ENCODE measurements at regions not wholly inside any gene's neighbourhood (a gene's known extent, or its start where the extent isn't known, plus 50 kb on each side); places are given as distances from the start of the nearest gene placed in this dataset.

- ChIA-PET CTCF (ENCODE audit: partially characterized antibody) (interaction anchor here (1.0 to 1.8 kb wide), 5 partner anchors 31 to 183 kb away, joined by 3 to 6 read pairs (median 4); no protein-coding TSS in a partner anchor), POLR2A (ENCODE audit: partially characterized antibody) (no interaction called here)
- H4K91ac ChIP-seq (replicated peaks; ENCODE audit: insufficient read length, low read length): no peak overlapping the region
These were observed 54.8 kb upstream of the CD28 start for GRCh38 chr2:203651621-203652020.

More at GRCh38 chr2:203651621-203652020, 54.8 kb upstream of the CD28 start:
- no peaks in the 10 kb centered on the region for H3K36me3 ChIP-seq (ENCODE audit: control insufficient read depth in 2 of 4, insufficient read depth in 4 of 4, low read length in 3 of 4)
- no peak overlapping the region for H2BK15ac ChIP-seq (ENCODE audit: low read length)
- H2BK20ac ChIP-seq (ENCODE audit: low read length): no peak overlapping the region
- DNase-seq (ENCODE audit: low read depth in 1 of 2, low spot score in 2 of 2) (no peak), FAIRE-seq (no peak)
- H2BK5ac ChIP-seq (ENCODE audit: low read depth, low read length): no peak overlapping the region
- H4K5ac ChIP-seq (ENCODE audit: insufficient read length, low read depth, low read length): no peak overlapping the region
- WGBS, 2 experiments (ENCODE audit: extremely low coverage in 1 of 2, insufficient coverage in 1 of 2, insufficient read length in 1 of 2, insufficient replicate concordance in 2 of 2, low coverage in 1 of 2, low lambda C conversion rate in 2 of 2, missing lambda C conversion rate in 1 of 2): 100% methylated on average over 1 of the region's 1 CpG; no CpG with 5 or more reads in 1 of the 2 experiments
- no peaks in the 10 kb centered on the region for H4K20me1 ChIP-seq (replicated peaks in 1 of 2; ENCODE audit: control insufficient read depth in 1 of 2, insufficient read depth in 2 of 2, low read length in 2 of 2)
- no peak overlapping the region for H3K18ac ChIP-seq (ENCODE audit: extremely low read depth, low read length)
- H3K79me2 ChIP-seq (ENCODE audit: control insufficient read depth in 1 of 2, insufficient read depth in 2 of 2, low read length in 2 of 2): no peaks in the 10 kb centered on the region
- H3K27me3 ChIP-seq (replicated peaks in 1 of 4; ENCODE audit: control insufficient read depth in 3 of 4, extremely low read depth in 1 of 4, insufficient read depth in 3 of 4, low read length in 3 of 4): 0 out of 7 replicates have a peak, but pooled peaks cover 0 to 1% (median 0%) of the 10 kb centered on the region in 4 experiments
- H3K23ac ChIP-seq (ENCODE audit: insufficient read length): no peak overlapping the region
- no peak overlapping the region for H3K27ac ChIP-seq (ENCODE audit: low read depth, low read length)
- no peak overlapping the region for H2AFZ ChIP-seq (ENCODE audit: low read length)
- H3K9ac ChIP-seq (replicated peaks in 1 of 4; ENCODE audit: extremely low read depth in 1 of 4, low read depth in 3 of 4, low read length in 3 of 4): no peak overlapping the region
- TF ChIP-seq KDM5A (IDR thresholded peaks at IDR 0.05; ENCODE audit: low read length): no peak
- TF ChIP-seq RFX5 (IDR thresholded peaks at IDR 0.05; ENCODE audit: borderline replicate concordance, low read depth, low read length): no peak
- no peak for TF ChIP-seq SIRT6 (IDR thresholded peaks at IDR 0.05; ENCODE audit: low read length)
- no peak for TF ChIP-seq CBX5 (IDR thresholded peaks at IDR 0.05; ENCODE audit: low read depth, low read length)
- H3K9me3 ChIP-seq (ENCODE audit: insufficient read depth in 2 of 2, low read depth in 1 of 2, low read length in 1 of 2): no peaks in the 10 kb centered on the region
- no peak overlapping the region for H3K4me3 ChIP-seq (ENCODE audit: extremely low read depth in 1 of 4, insufficient read depth in 2 of 4, low read depth in 3 of 4, low read length in 4 of 4)
- H3K4me2 ChIP-seq (ENCODE audit: insufficient read depth in 1 of 2, low read depth in 2 of 2, low read length in 2 of 2): no peak overlapping the region
- no peak overlapping the region for H3K56ac ChIP-seq (replicated peaks; ENCODE audit: insufficient read length, low read depth, low read length)
- H2AK5ac ChIP-seq (ENCODE audit: low read depth, low read length): no peak overlapping the region
- H2BK120ac ChIP-seq (replicated peaks; ENCODE audit: low read depth, low read length): no peak overlapping the region
- no peak overlapping the region for H3K4ac ChIP-seq (replicated peaks; ENCODE audit: insufficient read length, low read depth, low read length)
- H3K4me1 ChIP-seq (replicated peaks in 1 of 4; ENCODE audit: control insufficient read depth in 3 of 4, insufficient read depth in 4 of 4, low read length in 3 of 4): peaks cover 0 to 1% (median 0%) of the 10 kb centered on the region in 4 experiments; a peak in 1 of 7 replicates
- no peak overlapping the region for H4K8ac ChIP-seq (ENCODE audit: extremely low read depth, insufficient read depth, low read length)
- H3K23me2 ChIP-seq (ENCODE audit: low read depth, low read length): no peaks in the 10 kb centered on the region
- no peak overlapping the region for H2BK12ac ChIP-seq (ENCODE audit: low read depth, low read length)
- H3K79me1 ChIP-seq (ENCODE audit: low read depth, low read length): no peaks in the 10 kb centered on the region
- no peak overlapping the region for H3K14ac ChIP-seq (ENCODE audit: insufficient read length)
